VCaP (cell line): ENCODE measurements at regions not wholly inside any gene's neighbourhood (a gene's known extent, or its start where the extent isn't known, plus 50 kb on each side); places are given as distances from the start of the nearest gene placed in this dataset.
"Not testable (repeated sequence)": the region's sequence is repeated elsewhere in the genome, so short reads cannot be mapped to it uniquely, and the experiment has no call there.

ENCODE experiments used
- H3K27ac ChIP-seq: fragments of 450-650 bp; 2 replicates; pipeline ENCODE4 v1.5.1; 2017
- TF ChIP-seq, protein P1 (sequence below): fragments of 450-650 bp; conservative IDR thresholded peaks from 2 replicates; pipeline ENCODE4 v1.5.1; 2017; ENCODE audit warnings: mild to moderate bottlenecking, moderate library complexity

DNA sequence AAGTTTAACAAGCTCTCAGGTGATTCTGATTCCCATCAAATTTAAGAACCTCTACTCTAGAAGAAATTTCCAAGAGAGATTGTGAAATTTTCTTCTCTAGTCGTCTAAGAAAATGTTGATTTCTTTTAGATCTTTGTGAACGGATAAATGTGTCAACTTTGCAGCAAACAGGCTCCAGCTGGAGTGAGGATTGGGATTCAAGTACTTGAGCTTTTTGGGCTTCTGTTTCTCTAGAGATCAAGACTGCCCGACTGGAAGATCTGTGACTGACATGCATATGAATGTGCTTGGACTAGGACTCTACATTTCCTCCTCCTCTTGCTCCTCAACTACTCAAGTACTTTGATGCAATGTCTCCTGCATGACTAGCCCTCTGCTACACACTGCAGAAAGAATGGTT is 388.3 kb downstream of the TMEM38B start:
- no peak overlapping the region for H3K27ac ChIP-seq
- TF ChIP-seq, protein P1, sequence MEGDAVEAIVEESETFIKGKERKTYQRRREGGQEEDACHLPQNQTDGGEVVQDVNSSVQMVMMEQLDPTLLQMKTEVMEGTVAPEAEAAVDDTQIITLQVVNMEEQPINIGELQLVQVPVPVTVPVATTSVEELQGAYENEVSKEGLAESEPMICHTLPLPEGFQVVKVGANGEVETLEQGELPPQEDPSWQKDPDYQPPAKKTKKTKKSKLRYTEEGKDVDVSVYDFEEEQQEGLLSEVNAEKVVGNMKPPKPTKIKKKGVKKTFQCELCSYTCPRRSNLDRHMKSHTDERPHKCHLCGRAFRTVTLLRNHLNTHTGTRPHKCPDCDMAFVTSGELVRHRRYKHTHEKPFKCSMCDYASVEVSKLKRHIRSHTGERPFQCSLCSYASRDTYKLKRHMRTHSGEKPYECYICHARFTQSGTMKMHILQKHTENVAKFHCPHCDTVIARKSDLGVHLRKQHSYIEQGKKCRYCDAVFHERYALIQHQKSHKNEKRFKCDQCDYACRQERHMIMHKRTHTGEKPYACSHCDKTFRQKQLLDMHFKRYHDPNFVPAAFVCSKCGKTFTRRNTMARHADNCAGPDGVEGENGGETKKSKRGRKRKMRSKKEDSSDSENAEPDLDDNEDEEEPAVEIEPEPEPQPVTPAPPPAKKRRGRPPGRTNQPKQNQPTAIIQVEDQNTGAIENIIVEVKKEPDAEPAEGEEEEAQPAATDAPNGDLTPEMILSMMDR: no peak

DNA sequence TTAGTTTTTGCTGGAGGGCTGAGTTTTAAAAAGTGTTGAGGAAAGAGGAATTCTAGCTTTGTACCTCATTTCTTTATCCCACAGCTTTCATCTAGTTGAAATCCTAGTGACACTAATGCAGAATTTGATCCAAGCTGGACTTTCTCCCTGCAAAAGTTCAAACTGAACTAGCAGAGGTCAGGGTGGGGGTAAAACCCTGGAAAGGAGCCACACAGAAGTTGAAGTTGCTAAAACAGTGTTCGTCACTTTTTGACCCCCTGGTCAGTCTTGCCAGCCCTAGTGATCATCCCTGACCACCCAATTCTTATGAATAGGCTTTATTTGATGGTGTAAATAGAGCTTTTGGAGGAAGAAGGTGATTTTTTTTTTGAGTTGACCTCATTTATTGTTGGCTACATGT is 390.4 kb downstream of the TMEM38B start:
- no peak overlapping the region for H3K27ac ChIP-seq
- TF ChIP-seq, protein P1: no peak

DNA sequence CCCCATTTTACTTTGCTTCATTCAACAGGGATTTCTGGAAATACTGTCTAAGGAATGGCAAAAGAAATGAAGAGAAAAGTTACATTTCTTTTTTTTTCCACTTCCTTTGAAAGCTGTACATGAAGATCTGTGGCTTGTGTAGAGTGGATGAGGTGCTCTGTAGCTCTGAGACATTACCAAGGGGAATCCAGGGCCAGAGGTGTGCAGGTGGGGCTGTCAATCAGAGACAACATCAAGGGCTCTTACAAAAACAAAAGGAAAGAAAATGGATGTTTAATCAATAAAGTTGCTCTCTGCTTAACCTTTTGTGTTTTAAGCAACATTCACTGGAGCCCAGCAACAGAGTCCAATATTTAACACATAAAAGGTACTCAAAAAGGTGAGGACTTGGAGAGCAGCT is 391.1 kb downstream of the TMEM38B start:
- TF ChIP-seq, protein P1: no peak
- no peak overlapping the region for H3K27ac ChIP-seq

DNA sequence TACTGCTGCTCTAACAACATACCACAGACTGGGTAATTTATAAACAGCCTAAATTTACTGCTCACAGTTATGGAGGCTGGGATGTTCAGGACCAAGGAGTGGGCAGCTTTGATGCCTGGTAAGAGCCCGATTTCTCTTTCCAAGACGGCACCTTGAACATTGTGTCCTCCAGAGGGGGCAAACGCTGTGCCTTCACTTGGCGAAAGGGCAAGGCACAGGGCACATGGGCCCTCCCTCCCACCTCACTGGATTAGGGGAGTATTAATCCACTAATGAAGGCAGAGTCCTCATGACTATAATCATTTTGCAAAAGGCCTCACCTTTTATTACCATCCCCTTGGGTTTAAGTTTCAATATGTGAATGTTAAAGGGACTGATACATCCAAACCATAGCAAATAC is 397.7 kb downstream of the TMEM38B start:
- H3K27ac ChIP-seq: no peak overlapping the region
- TF ChIP-seq, protein P1: no peak

DNA sequence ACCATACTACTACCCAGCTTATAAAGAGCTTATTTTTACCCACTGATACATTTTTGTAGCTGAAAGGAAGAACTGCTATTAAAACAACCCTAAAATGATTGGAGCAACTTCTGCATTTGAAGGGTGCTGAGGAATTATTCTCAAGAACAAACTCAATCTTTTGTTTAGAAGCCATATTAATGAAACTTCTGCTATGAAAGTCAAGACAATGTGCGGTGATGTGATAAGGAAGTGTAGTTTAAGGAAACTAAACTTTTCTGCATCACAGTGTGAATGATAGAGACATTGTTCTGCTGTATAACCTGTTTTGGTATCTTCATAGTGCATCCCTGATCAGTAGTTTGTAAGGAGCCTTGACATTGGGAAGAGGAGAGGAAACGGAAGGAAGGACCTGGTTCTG is 408.5 kb downstream of the TMEM38B start:
- TF ChIP-seq, protein P1: no peak
- H3K27ac ChIP-seq: no peak overlapping the region

DNA sequence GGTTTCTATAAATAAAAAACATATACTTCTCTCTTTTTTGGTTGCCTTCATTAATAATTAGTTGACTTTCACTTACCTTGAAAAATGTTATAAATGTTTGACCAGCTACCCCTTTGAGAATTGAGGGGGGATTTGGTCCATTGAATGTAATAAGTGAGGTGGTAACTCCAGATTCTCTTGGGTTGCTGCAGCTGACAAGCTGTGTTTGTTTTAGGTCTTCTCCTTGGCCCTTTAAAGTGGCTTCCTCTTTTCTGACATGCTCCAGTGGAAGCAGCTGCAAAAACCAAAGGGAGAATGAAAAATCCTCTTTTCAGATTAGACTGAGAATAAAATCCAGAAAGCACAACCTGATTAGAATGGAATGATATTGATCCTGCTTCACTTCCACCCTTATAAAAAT is 410.5 kb downstream of the TMEM38B start:
- TF ChIP-seq, protein P1: no peak
- H3K27ac ChIP-seq: no peak overlapping the region

DNA sequence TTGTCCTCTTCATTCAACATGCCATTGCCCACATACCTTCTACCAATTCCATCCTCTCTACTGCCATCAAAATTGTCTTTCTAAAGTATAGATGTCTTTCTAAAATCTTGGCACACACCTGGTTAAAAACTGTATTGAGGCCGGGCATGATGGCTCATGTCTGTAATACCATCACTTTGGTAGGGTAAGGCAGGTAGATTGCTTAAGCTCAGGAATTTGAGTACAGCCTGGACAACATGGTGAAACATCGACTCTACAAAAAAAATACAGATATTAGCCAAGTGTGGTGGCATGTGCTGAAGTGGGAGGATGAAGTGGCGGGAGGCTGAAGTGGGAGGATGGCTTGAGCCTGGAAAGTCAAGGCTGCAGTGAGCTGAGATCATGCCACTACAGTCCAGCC is 412.1 kb downstream of the TMEM38B start:
- TF ChIP-seq, protein P1: no peak
- no peak overlapping the region for H3K27ac ChIP-seq

DNA sequence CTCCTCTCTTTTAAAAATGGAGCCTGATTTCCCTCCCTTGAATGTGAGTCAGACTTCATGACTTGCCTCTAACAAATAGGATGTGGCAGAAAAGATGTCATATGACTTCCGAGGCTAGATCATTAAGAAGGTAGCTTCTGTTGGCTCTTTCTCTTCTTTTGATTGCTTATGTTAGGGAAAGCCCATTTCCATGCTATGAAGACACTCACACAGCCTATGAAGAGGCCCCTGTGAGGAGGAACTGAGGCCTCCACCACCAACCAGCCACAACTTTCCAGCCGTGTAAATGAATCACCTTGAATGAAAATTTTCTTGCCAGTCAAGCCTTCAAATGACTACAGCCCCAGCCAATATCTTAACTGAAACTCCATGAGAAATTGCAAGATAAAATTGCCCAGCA is 413.4 kb downstream of the TMEM38B start:
- TF ChIP-seq, protein P1: no peak
- no peak overlapping the region for H3K27ac ChIP-seq

DNA sequence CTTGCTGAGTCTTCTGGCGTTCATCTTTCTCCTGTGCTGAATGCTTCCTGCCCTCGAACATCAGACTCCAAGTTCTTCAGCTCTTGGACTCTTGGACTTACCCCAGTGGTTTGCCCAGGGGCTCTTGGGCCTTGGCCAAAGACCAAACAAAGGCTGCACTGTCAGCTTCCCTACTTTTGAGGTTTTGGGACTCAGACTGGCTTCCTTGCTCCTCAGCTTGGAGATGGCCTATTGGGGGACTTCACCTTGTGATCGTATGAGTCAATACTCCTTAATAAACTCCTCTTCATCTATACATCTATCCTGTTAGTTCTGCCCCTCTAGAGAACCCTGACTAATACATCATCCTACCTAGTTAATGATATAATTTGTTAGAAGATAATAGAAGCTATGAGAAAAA is 415.4 kb downstream of the TMEM38B start:
- not testable (repeated sequence) for H3K27ac ChIP-seq
